Activated CD8-positive, alpha-beta T cell treated with anti-CD3 and anti-CD28 coated beads, Interleukin-2, amount 10 ng/mL, durations not matched to agents 7 days and 5 days (primary cell): ENCODE measurements at regions not wholly inside any gene's neighbourhood (a gene's known extent, or its start where the extent isn't known, plus 50 kb on each side); places are given as distances from the start of the nearest gene placed in this dataset.
"Not testable (repeated sequence)": the region's sequence is repeated elsewhere in the genome, so short reads cannot be mapped to it uniquely, and the experiment has no call there.

ENCODE experiments used
- ATAC-seq: fragments of 150-1000 bp; cut with Tn5 transposase; one replicate; pipeline ENCODE4 v1.10.0; 2021; ENCODE audit warnings: moderate library complexity
- CTCF ChIA-PET: fragments of 350-600 bp; sonication (Branson Sonifier 250); formaldehyde crosslinking; loops from one replicate; lab custom pipeline; 2021; ENCODE audit warnings: antibody characterized with exemption; lab: Charles Lee
- POLR2A ChIA-PET: fragments of 350-600 bp; sonication (Branson Sonifier 250); formaldehyde crosslinking; loops from one replicate; lab custom pipeline; 2021; ENCODE audit warnings: antibody characterized with exemption; lab: Charles Lee
- DNase-seq: peaks from one replicate; pipeline ENCODE4 v3.0.0-alpha.2; 2020
- H3K27ac Mint-ChIP-seq: one replicate; pipeline ENCODE4 v1.8.0; 2021; ENCODE audit warnings: mild to moderate bottlenecking, mixed read lengths
- H3K27me3 Mint-ChIP-seq: one replicate; pipeline ENCODE4 v1.8.0; 2021; ENCODE audit warnings: low read depth, mixed read lengths
- H3K36me3 Mint-ChIP-seq: one replicate; pipeline ENCODE4 v1.8.0; 2021; ENCODE audit warnings: low read depth, mixed read lengths
- H3K4me1 Mint-ChIP-seq: one replicate; pipeline ENCODE4 v1.8.0; 2021; ENCODE audit warnings: low read depth, mixed read lengths
- H3K4me3 Mint-ChIP-seq: one replicate; pipeline ENCODE4 v1.8.0; 2021; ENCODE audit warnings: mild to moderate bottlenecking, mixed read lengths
- H3K9me3 Mint-ChIP-seq: one replicate; pipeline ENCODE4 v1.8.0; 2022; ENCODE audit warnings: mixed read lengths; ENCODE audit not compliant: insufficient read depth

GRCh38 chr3:16021801-16022200 lies 152.7 kb upstream of the GALNT15 start:
- H3K36me3 Mint-ChIP-seq, H3K9me3 Mint-ChIP-seq, H3K4me3 Mint-ChIP-seq, H3K4me1 Mint-ChIP-seq, ATAC-seq, H3K27ac Mint-ChIP-seq, H3K27me3 Mint-ChIP-seq, POLR2A ChIA-PET, DNase-seq, CTCF ChIA-PET: not testable (repeated sequence)

- CTCF ChIA-PET, H3K27ac Mint-ChIP-seq: not testable (repeated sequence)
These were observed 150.6 kb upstream of the GALNT15 start for GRCh38 chr3:16023881-16024280.

GRCh38 chr3:16024548-16024947 lies 149.9 kb upstream of the GALNT15 start:
- Mint-ChIP-seq H3K27ac (no peak overlapping the region), H3K27me3 (peaks cover 8% of the 10 kb centered on the region), H3K9me3 (no peaks in the 10 kb centered on the region), H3K4me1 (no peaks in the 10 kb centered on the region), H3K4me3 (no peak overlapping the region), H3K36me3 (no peaks in the 10 kb centered on the region)
- DNase-seq: no peak
- no peak for ATAC-seq
- CTCF ChIA-PET: no interaction called here
- POLR2A ChIA-PET: no interaction called here

More at GRCh38 chr3:16023881-16024280, 150.6 kb upstream of the GALNT15 start:
- POLR2A ChIA-PET, ATAC-seq, H3K4me3 Mint-ChIP-seq, H3K4me1 Mint-ChIP-seq, H3K27me3 Mint-ChIP-seq, H3K9me3 Mint-ChIP-seq, H3K36me3 Mint-ChIP-seq, DNase-seq: not testable (repeated sequence)

- H3K27me3 Mint-ChIP-seq: peaks cover 8% of the 10 kb centered on the region
- H3K36me3 Mint-ChIP-seq: no peaks in the 10 kb centered on the region
- no peak overlapping the region for H3K4me3 Mint-ChIP-seq
- no peaks in the 10 kb centered on the region for H3K9me3 Mint-ChIP-seq
- ChIA-PET CTCF (no interaction called here), POLR2A (no interaction called here)
- H3K4me1 Mint-ChIP-seq: no peaks in the 10 kb centered on the region
- H3K27ac Mint-ChIP-seq: no peak overlapping the region
- ATAC-seq (no peak), DNase-seq (no peak)
These were observed 147.7 kb upstream of the GALNT15 start for GRCh38 chr3:16026753-16027152.

GRCh38 chr3:16028604-16029003 lies 145.9 kb upstream of the GALNT15 start:
- no peaks in the 10 kb centered on the region for H3K9me3 Mint-ChIP-seq
- no peaks in the 10 kb centered on the region for H3K4me1 Mint-ChIP-seq
- ChIA-PET CTCF (no interaction called here), POLR2A (no interaction called here)
- H3K4me3 Mint-ChIP-seq: no peak overlapping the region
- no peak for DNase-seq
- H3K27ac Mint-ChIP-seq: no peak overlapping the region
- no peak for ATAC-seq
- H3K27me3 Mint-ChIP-seq: peaks cover 16% of the 10 kb centered on the region
- H3K36me3 Mint-ChIP-seq: no peaks in the 10 kb centered on the region

- no peaks in the 10 kb centered on the region for H3K36me3 Mint-ChIP-seq
- DNase-seq (no peak), ATAC-seq (no peak)
- ChIA-PET POLR2A (no interaction called here), CTCF (no interaction called here)
- no peaks in the 10 kb centered on the region for H3K9me3 Mint-ChIP-seq
- H3K4me1 Mint-ChIP-seq: no peaks in the 10 kb centered on the region
- peaks cover 20% of the 10 kb centered on the region for H3K27me3 Mint-ChIP-seq
- no peak overlapping the region for H3K27ac Mint-ChIP-seq
- H3K4me3 Mint-ChIP-seq: no peak overlapping the region
These were observed 144.1 kb upstream of the GALNT15 start for GRCh38 chr3:16030342-16030741.

GRCh38 chr3:16031434-16031833 lies 143.0 kb upstream of the GALNT15 start:
- H3K27ac Mint-ChIP-seq: no peak overlapping the region
- ChIA-PET POLR2A (no interaction called here), CTCF (no interaction called here)
- no peak overlapping the region for H3K4me3 Mint-ChIP-seq
- peaks cover 19% of the 10 kb centered on the region for H3K27me3 Mint-ChIP-seq
- ATAC-seq (no peak), DNase-seq (no peak)
- no peaks in the 10 kb centered on the region for H3K36me3 Mint-ChIP-seq
- no peaks in the 10 kb centered on the region for H3K4me1 Mint-ChIP-seq
- H3K9me3 Mint-ChIP-seq: no peaks in the 10 kb centered on the region

- Mint-ChIP-seq H3K27ac (no peak overlapping the region), H3K4me3 (no peak overlapping the region), H3K9me3 (no peaks in the 10 kb centered on the region), H3K36me3 (no peaks in the 10 kb centered on the region), H3K27me3 (peaks cover 33% of the 10 kb centered on the region), H3K4me1 (no peaks in the 10 kb centered on the region)
- no peak for DNase-seq
- ChIA-PET POLR2A (interaction anchor here (0.6 kb wide), 1 partner anchor 491 kb away, joined by 3 read pairs; no protein-coding TSS in a partner anchor), CTCF (no interaction called here)
- no peak for ATAC-seq
These were observed 140.4 kb upstream of the GALNT15 start for GRCh38 chr3:16033889-16034687.

- ATAC-seq: no peak
- H3K4me1 Mint-ChIP-seq: no peaks in the 10 kb centered on the region
- ChIA-PET CTCF (no interaction called here), POLR2A (no interaction called here)
- H3K9me3 Mint-ChIP-seq: no peaks in the 10 kb centered on the region
- no peak for DNase-seq
- no peaks in the 10 kb centered on the region for H3K36me3 Mint-ChIP-seq
- H3K27ac Mint-ChIP-seq: no peak overlapping the region
- H3K4me3 Mint-ChIP-seq: no peak overlapping the region
- peaks cover 35% of the 10 kb centered on the region for H3K27me3 Mint-ChIP-seq
These were observed 133.5 kb upstream of the GALNT15 start for GRCh38 chr3:16040991-16041390.

- ChIA-PET POLR2A (no interaction called here), CTCF (interaction anchor here (0.6 to 2.5 kb wide), 26 partner anchors 12 to 1354 kb away, joined by 3 to 25 read pairs (median 4); partner anchors contain the start of gene GALNT15)
- peaks cover 4% of the 10 kb centered on the region for H3K27me3 Mint-ChIP-seq
- H3K4me1 Mint-ChIP-seq: peaks cover 3% of the 10 kb centered on the region
- DNase-seq (peak; percentile 59), ATAC-seq (peak; percentile 95)
- no peaks in the 10 kb centered on the region for H3K36me3 Mint-ChIP-seq
- no peak overlapping the region for H3K4me3 Mint-ChIP-seq
- no peaks in the 10 kb centered on the region for H3K9me3 Mint-ChIP-seq
- no peak overlapping the region for H3K27ac Mint-ChIP-seq
These were observed 125.8 kb upstream of the GALNT15 start for GRCh38 chr3:16048435-16049318.

- Mint-ChIP-seq H3K9me3 (no peaks in the 10 kb centered on the region), H3K4me1 (peaks cover 3% of the 10 kb centered on the region), H3K4me3 (no peak overlapping the region), H3K36me3 (no peaks in the 10 kb centered on the region), H3K27me3 (peaks cover 4% of the 10 kb centered on the region), H3K27ac (no peak overlapping the region)
- ChIA-PET CTCF (interaction anchor here (1.4 to 2.3 kb wide), 3 partner anchors 9 to 130 kb away, joined by 3 to 13 read pairs (median 7); no protein-coding TSS in a partner anchor), POLR2A (no interaction called here)
- ATAC-seq (no peak), DNase-seq (no peak)
These were observed 123.6 kb upstream of the GALNT15 start for GRCh38 chr3:16050641-16051467.
